ENCODE measurements at regions not wholly inside any gene's neighbourhood (a gene's known extent, or its start where the extent isn't known, plus 50 kb on each side); places are given as distances from the start of the nearest gene placed in this dataset.

DNA sequence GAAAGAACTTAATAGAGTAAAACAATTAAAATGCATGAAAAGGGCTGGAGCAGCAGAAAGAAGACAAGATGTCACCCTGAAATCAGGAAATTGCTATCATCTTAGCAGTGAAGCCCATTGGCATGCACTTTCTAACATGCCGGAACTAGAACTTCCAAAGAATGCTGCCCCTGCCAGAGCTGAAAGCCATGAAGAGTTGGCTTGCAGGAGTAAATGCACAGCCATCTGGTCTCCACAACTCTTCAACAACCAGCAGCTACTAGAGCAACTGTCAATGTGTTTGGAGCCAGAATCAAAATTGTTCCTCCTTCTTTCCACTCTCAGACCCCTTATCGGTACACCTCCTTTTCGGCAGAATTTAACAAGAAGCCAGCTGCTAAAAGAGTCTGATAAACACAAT lies 414.1 kb downstream of the KCNH5 start:
- no peak for ATAC-seq
- DNase-seq (ENCODE audit: low spot score) = no peak

DNA sequence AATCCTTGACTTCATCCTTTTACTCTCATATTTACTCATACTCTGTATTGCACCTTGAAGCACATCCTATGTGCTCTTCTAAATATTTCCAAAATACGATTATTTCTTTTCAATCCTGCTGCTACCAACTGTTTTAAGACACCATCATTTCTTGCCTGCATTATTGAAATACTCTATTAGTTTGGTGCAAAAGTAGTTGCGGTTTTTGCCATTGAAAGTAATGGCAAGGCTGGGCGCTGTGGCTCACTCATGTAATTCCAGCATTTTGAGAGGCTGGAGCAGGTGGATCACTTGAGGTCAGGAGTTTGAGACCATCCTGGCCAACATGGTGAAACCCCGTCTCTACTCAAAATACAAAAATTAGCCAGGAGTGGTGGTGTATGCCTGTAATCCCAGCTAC lies 412.5 kb downstream of the KCNH5 start:
- no peak for ATAC-seq
- no peak for DNase-seq (ENCODE audit: low spot score)

DNA sequence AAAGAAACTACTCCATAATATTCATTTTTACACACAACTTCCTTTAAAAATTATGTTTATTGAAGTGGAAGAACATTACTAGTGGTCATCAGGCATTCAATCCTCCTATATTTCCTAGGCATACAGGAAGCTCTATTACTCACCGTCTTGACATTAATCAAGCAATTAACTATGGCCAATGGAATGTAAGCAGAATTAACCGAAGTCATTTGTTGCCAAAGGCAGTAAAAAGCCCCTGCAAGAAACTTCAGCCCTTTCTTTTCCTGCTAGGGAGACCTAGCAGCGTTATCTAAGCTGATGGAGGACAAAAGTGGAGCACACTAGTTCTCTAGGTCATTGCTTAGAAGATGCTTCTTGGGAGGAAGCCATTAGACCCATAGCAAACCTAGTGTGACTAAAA lies 399.6 kb downstream of the KCNH5 start:
- ATAC-seq (no peak), DNase-seq (ENCODE audit: low spot score) (no peak)
